GM10266 (cell line): ENCODE measurements at regions not wholly inside any gene's neighbourhood (a gene's known extent, or its start where the extent isn't known, plus 50 kb on each side); places are given as distances from the start of the nearest gene placed in this dataset.

Experiments
- DNase-seq: peaks from one replicate; pipeline ENCODE4 v3.0.0; 2012; ENCODE audit errors: extremely low spot score
- CTCF ChIP-seq: IDR thresholded peaks from 2 replicates; pipeline ENCODE4 v1.5.1; 2012; ENCODE audit warnings: mild to moderate bottlenecking, low read depth; ENCODE audit not compliant: control insufficient read depth, insufficient read depth; ENCODE audit errors: missing control alignments

DNA sequence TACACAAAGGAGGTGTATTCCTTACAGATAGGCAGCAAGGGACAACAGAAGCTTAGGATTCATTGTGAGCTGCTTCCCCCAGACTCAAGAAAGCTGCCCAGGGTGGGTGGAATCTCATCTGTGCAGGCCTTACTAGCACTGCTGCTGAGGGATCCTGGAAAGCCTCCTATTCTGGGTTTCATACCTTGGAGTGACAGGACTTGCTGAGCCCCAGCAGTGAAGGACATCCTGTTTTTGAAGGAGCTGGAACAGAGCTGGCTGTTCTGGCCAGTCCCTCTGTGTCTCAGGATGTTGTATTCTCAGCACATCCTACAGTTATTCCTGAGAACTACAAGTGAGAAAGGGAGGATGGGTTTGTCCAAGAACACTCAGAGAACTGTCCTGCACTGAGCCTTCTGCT, 486.3 kb downstream of the PTPRU start:
- no peak for TF ChIP-seq CTCF
- DNase-seq: no peak

DNA sequence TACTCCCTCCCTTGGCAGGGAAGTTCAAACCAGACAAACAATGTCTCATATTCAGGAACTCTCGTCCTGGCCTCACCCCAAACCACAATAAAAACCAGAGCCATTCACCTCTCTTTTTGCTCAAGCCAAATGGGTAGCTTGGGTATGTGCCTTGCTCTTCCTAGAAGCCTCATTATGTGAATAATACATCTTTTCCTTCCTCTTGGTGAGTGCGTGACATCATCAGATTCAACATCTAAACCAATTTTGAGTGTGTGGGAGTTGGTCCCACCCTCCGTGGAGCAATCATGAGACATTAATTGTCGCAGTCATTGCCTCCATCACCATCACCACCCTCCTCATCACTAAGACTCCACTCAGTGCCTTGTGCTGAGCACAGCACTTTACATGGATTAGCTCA, 482.9 kb downstream of the PTPRU start:
- TF ChIP-seq CTCF: no peak
- no peak for DNase-seq

DNA sequence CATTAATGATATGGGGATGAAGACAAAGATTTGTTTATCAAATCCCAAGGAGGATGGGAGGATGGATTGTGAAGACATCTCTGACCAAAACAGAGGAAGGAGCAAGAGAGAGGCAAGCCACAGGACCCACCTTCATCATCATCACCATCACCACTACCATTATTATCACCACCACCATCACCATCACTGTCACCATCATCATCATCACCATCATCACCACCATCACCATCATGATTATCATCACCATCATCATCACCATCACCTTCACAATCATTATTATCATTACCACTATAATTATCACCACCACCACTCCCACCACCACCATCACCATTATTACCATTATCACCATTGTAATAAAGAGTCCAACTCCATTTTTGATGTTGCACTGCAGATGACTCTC, 482.5 kb downstream of the PTPRU start:
- no peak for TF ChIP-seq CTCF
- DNase-seq: no peak

- no peak for TF ChIP-seq CTCF
- DNase-seq: no peak
These were observed 480.0 kb downstream of the PTPRU start for GRCh38 chr1:29716306-29716705.

DNA sequence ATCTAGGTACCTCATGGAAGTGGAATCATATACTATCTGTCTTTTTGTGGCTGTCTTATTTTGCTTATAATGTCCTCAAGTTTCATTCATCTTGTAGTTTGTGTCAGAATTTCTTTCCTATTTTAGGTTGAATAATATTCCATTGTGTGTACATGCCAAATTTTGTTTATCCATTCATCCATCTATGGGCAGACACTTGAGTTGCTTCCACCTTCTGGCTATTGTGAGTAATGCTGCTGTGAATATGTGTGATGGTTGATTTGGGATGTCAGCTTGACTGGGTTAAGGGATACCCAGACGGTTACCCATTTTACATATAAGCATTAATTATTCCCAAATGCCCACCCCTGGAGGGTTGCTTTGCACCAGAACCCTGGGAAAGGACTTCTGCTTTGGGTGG, 477.5 kb downstream of the PTPRU start:
- DNase-seq: no peak
- no peak for TF ChIP-seq CTCF

- no peak for TF ChIP-seq CTCF
- DNase-seq: no peak
These were observed 476.5 kb downstream of the PTPRU start for GRCh38 chr1:29712801-29713200.

- DNase-seq: no peak
- TF ChIP-seq CTCF: no peak
These were observed 475.9 kb downstream of the PTPRU start for GRCh38 chr1:29712284-29712651.
